ENCODE measurements at regions not wholly inside any gene's neighbourhood (a gene's known extent, or its start where the extent isn't known, plus 50 kb on each side); places are given as distances from the start of the nearest gene placed in this dataset.

GRCh38 chr17:63358956-63359355 is 87.2 kb downstream of the CYB561 start:
- TF ChIP-seq, protein P1, sequence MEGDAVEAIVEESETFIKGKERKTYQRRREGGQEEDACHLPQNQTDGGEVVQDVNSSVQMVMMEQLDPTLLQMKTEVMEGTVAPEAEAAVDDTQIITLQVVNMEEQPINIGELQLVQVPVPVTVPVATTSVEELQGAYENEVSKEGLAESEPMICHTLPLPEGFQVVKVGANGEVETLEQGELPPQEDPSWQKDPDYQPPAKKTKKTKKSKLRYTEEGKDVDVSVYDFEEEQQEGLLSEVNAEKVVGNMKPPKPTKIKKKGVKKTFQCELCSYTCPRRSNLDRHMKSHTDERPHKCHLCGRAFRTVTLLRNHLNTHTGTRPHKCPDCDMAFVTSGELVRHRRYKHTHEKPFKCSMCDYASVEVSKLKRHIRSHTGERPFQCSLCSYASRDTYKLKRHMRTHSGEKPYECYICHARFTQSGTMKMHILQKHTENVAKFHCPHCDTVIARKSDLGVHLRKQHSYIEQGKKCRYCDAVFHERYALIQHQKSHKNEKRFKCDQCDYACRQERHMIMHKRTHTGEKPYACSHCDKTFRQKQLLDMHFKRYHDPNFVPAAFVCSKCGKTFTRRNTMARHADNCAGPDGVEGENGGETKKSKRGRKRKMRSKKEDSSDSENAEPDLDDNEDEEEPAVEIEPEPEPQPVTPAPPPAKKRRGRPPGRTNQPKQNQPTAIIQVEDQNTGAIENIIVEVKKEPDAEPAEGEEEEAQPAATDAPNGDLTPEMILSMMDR (conservative IDR thresholded peaks at IDR 0.05; ENCODE audit: low read length): no peak
- TF ChIP-seq EZH2phosphoT487 (IDR thresholded peaks at IDR 0.05; ENCODE audit: borderline replicate concordance): no peak
